Liver (tissue), 8 donors: ENCODE measurements at regions not wholly inside any gene's neighbourhood (a gene's known extent, or its start where the extent isn't known, plus 50 kb on each side); places are given as distances from the start of the nearest gene placed in this dataset.

Experiments
- DNase-seq: peaks from one replicate; pipeline ENCODE4 v3.0.0-alpha.2; 2017; ENCODE audit warnings: low spot score
- H3K27ac ChIP-seq, 2 donors: one replicate each; pipeline ENCODE4 v1.7.0; 2013; ENCODE audit warnings: inconsistent platforms in 2 of 2, low read length in 2 of 2, control low read depth in 1 of 2, low read depth in 1 of 2, mild to moderate bottlenecking in 1 of 2
- H3K27me3 ChIP-seq, 4 donors: one replicate each; pipeline versions ENCODE4 v1.6.1 to v1.7.0; 2013; ENCODE audit warnings: low read length in 3 of 4, inconsistent platforms in 1 of 4, mild to moderate bottlenecking in 1 of 4, moderate library complexity in 1 of 4; ENCODE audit not compliant: control insufficient read depth in 4 of 4, insufficient read depth in 4 of 4
- H3K36me3 ChIP-seq, 4 donors: one replicate each; pipeline versions ENCODE4 v1.6.1 to v1.7.0; 2013; ENCODE audit warnings: low read length in 3 of 4, mild to moderate bottlenecking in 3 of 4, low read depth in 1 of 4, moderate library complexity in 1 of 4; ENCODE audit not compliant: control insufficient read depth in 4 of 4, insufficient read depth in 3 of 4
- H3K4me1 ChIP-seq, 4 donors: one replicate each; pipeline versions ENCODE4 v1.6.1 to v1.7.0; 2013; ENCODE audit warnings: low read length in 3 of 4, mild to moderate bottlenecking in 3 of 4, moderate library complexity in 1 of 4; ENCODE audit not compliant: control insufficient read depth in 4 of 4, insufficient read depth in 4 of 4
- H3K4me3 ChIP-seq, 3 donors: one replicate each; pipeline versions ENCODE4 v1.6.1 to v1.7.0; 2013; ENCODE audit warnings: low read length in 3 of 3, control low read depth in 1 of 3, low read depth in 1 of 3, mild to moderate bottlenecking in 1 of 3
- H3K9ac ChIP-seq, 2 donors: one replicate each; pipeline ENCODE4 v1.7.0; 2013; ENCODE audit warnings: low read length in 2 of 2, mild to moderate bottlenecking in 2 of 2, moderate library complexity in 2 of 2, control low read depth in 1 of 2, low read depth in 1 of 2
- H3K9me3 ChIP-seq, 4 donors: one replicate each; pipeline versions ENCODE4 v1.6.1 to v1.7.0; 2013; ENCODE audit warnings: low read length in 3 of 4; ENCODE audit not compliant: control insufficient read depth in 4 of 4
- ATF3 ChIP-seq: IDR thresholded peaks from 2 replicates; pipeline ENCODE4 v1.6.1; 2016; ENCODE audit warnings: antibody characterized with exemption
- CTCF ChIP-seq: fragments of 150-350 bp; IDR thresholded peaks from 2 replicates; pipeline ENCODE4 v1.5.1; 2017; ENCODE audit warnings: improper control_type of control experiment, low read depth, low read length; ENCODE audit not compliant: missing input control
- EGR1 ChIP-seq, 2 donors: IDR thresholded peaks; 2 replicates each; pipeline ENCODE4 v1.6.1; 2016 to 2018; ENCODE audit warnings: antibody characterized with exemption in 2 of 2, low read depth in 2 of 2
- FOXA1 ChIP-seq: IDR thresholded peaks from 2 replicates; pipeline ENCODE4 v1.6.1; 2016; ENCODE audit warnings: antibody characterized with exemption
- FOXA2 ChIP-seq: IDR thresholded peaks from 2 replicates; pipeline ENCODE4 v1.6.1; 2016; ENCODE audit warnings: antibody characterized with exemption
- GABPA ChIP-seq, 2 donors: IDR thresholded peaks in 1 of 2; conservative IDR thresholded peaks in 1 of 2; 2 replicates each; pipeline ENCODE4 v1.6.1; 2016; ENCODE audit warnings: antibody characterized with exemption in 2 of 2, mild to moderate bottlenecking in 1 of 2, moderate library complexity in 1 of 2
- HNF4A ChIP-seq, 2 donors: conservative IDR thresholded peaks; 2 replicates each; pipeline ENCODE4 v1.6.1; 2016; ENCODE audit warnings: antibody characterized with exemption in 2 of 2, mild to moderate bottlenecking in 2 of 2
- HNF4G ChIP-seq: IDR thresholded peaks from 2 replicates; pipeline ENCODE4 v1.6.1; 2016; ENCODE audit warnings: antibody characterized with exemption
- JUND ChIP-seq, 2 donors: IDR thresholded peaks; 2 replicates each; pipeline ENCODE4 v1.6.1; 2016; ENCODE audit warnings: antibody characterized with exemption in 2 of 2
- MAX ChIP-seq: IDR thresholded peaks from 2 replicates; pipeline ENCODE4 v1.6.1; 2016; ENCODE audit warnings: antibody characterized with exemption
- NR2F2 ChIP-seq: IDR thresholded peaks from 2 replicates; pipeline ENCODE4 v1.6.1; 2016; ENCODE audit warnings: antibody characterized with exemption
- RAD21 ChIP-seq, 2 donors: IDR thresholded peaks; 2 replicates each; pipeline ENCODE4 v1.6.1; 2016; ENCODE audit warnings: antibody characterized with exemption in 2 of 2, mild to moderate bottlenecking in 2 of 2
- RXRA ChIP-seq, 2 donors: IDR thresholded peaks; 2 replicates each; pipeline ENCODE4 v1.6.1; 2017 to 2018; ENCODE audit warnings: antibody characterized with exemption in 2 of 2, mild to moderate bottlenecking in 1 of 2
- SP1 ChIP-seq: IDR thresholded peaks from 2 replicates; pipeline ENCODE4 v1.6.1; 2018; ENCODE audit warnings: antibody characterized with exemption, mild to moderate bottlenecking
- TAF1 ChIP-seq: conservative IDR thresholded peaks from 2 replicates; pipeline ENCODE4 v1.6.1; 2016; ENCODE audit warnings: antibody characterized with exemption, mild to moderate bottlenecking
- YY1 ChIP-seq: IDR thresholded peaks from 2 replicates; pipeline ENCODE4 v1.6.1; 2016; ENCODE audit warnings: antibody characterized with exemption, mild to moderate bottlenecking
- WGBS: extraction: QIAGEN DNeasy Blood & Tissue Kit; methylation state at CpG from one replicate; pipeline ENCODE4 v1.1.7; 2013; 5-methylcytosine and 5-hydroxymethylcytosine counted together
- TF ChIP-seq, protein P1 (sequence below): IDR thresholded peaks from 2 replicates; pipeline ENCODE4 v1.6.1; 2016; ENCODE audit warnings: antibody characterized with exemption
- TF ChIP-seq, protein P2 (sequence below): IDR thresholded peaks from 2 replicates; pipeline ENCODE4 v1.6.1; 2016; ENCODE audit warnings: antibody characterized with exemption, mild to moderate bottlenecking
- donor health status: healthy.
- donor health status: healthy.
- donor health status: healthy.
- donor health status: healthy.
- donor health status: healthy.

DNA sequence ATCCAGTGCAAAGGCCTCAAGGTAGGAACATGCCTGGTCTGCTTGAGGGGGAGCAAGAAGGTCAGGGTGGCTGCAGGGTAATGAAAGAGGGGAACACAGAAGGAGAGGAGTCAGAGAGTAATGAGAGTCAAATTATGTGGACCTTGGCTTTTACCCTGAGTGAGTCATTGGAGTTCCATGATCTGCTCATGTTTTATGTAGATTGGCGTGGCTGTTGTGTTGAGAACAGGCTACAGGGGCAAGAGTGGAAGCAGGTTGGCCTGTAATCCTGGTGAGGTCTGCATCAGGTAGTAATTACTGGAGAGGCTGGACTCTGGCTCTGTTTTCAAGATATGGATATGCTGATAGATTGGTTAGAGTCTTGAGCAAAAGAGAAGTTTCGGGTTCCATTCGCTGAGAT, 177.7 kb upstream of the NR3C1 start:
- Histone ChIP-seq H3K27ac (no peak overlapping the region), H3K9me3 (no peaks in the 10 kb centered on the region), H3K36me3 (no peaks in the 10 kb centered on the region), H3K9ac (no peak overlapping the region), H3K4me1 (no peaks in the 10 kb centered on the region), H3K4me3 (no peak overlapping the region), H3K27me3 (no peaks in the 10 kb centered on the region)
- TF ChIP-seq SP1 (no peak), GABPA (IDR thresholded peaks at IDR 0.05 in 1 of 2, conservative IDR thresholded peaks at IDR 0.05 in 1 of 2) (no peak), RXRA (IDR thresholded peaks at IDR 0.05) (no peak), HNF4A (conservative IDR thresholded peaks at IDR 0.05) (no peak), JUND (IDR thresholded peaks at IDR 0.05) (no peak), CTCF (no peak), NR2F2 (no peak), FOXA2 (no peak)
- TF ChIP-seq, protein P1, sequence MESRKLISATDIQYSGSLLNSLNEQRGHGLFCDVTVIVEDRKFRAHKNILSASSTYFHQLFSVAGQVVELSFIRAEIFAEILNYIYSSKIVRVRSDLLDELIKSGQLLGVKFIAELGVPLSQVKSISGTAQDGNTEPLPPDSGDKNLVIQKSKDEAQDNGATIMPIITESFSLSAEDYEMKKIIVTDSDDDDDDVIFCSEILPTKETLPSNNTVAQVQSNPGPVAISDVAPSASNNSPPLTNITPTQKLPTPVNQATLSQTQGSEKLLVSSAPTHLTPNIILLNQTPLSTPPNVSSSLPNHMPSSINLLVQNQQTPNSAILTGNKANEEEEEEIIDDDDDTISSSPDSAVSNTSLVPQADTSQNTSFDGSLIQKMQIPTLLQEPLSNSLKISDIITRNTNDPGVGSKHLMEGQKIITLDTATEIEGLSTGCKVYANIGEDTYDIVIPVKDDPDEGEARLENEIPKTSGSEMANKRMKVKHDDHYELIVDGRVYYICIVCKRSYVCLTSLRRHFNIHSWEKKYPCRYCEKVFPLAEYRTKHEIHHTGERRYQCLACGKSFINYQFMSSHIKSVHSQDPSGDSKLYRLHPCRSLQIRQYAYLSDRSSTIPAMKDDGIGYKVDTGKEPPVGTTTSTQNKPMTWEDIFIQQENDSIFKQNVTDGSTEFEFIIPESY = no peak
- DNase-seq = no peak
- 95% methylated on average over 3 of the region's 3 CpGs for WGBS

DNA sequence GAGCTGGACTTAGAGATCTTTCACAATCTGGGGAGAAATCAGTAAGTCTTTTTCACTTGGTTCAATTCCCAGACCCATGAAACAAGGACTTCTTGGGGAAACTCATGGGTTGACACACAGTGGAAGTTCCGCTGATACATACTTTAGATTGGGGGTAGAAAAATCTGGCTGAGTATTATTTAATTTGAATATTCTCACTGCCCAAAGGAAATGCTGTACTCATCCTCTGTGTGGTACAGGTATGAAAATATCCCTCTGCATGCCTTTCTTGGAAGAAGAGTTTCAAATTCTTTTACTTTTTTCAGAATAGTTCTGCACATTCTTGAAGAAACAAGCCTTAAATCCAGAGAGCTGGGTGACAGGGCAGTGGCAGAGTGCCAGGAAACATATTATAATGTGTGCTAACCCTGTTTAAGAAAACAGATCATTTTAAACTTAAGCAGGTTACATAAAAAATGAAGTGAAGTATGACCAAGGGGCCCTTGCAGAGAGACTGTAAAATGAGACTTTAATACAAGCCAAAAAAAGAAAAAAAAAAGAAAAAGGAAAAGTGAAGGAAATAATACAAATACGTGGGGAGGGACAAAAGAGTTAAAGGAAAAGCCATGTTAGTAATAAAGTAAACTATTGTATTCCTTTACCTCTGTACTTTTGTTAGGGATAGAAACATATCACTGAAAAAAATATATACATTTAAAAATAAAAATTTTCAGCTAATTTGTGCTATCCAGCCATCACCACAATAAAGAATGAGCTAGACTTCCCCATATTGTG, 173.4 kb upstream of the NR3C1 start:
- H3K27ac ChIP-seq = no peak overlapping the region
- WGBS = 91% methylated on average over 2 of the region's 2 CpGs
- H3K9ac ChIP-seq = no peak overlapping the region
- DNase-seq = no peak
- H3K4me3 ChIP-seq = no peak overlapping the region
- no peaks in the 10 kb centered on the region for H3K27me3 ChIP-seq
- no peaks in the 10 kb centered on the region for H3K36me3 ChIP-seq
- TF ChIP-seq MAX = no peak
- TF ChIP-seq GABPA (IDR thresholded peaks at IDR 0.05 in 1 of 2, conservative IDR thresholded peaks at IDR 0.05 in 1 of 2) = no peak
- no peak for TF ChIP-seq EGR1 (IDR thresholded peaks at IDR 0.05; ENCODE audit: low read depth in 2 of 2)
- no peak for TF ChIP-seq FOXA1
- TF ChIP-seq RAD21 (IDR thresholded peaks at IDR 0.05) = no peak
- TF ChIP-seq HNF4G = no peak
- no peak for TF ChIP-seq NR2F2
- TF ChIP-seq, protein P2, sequence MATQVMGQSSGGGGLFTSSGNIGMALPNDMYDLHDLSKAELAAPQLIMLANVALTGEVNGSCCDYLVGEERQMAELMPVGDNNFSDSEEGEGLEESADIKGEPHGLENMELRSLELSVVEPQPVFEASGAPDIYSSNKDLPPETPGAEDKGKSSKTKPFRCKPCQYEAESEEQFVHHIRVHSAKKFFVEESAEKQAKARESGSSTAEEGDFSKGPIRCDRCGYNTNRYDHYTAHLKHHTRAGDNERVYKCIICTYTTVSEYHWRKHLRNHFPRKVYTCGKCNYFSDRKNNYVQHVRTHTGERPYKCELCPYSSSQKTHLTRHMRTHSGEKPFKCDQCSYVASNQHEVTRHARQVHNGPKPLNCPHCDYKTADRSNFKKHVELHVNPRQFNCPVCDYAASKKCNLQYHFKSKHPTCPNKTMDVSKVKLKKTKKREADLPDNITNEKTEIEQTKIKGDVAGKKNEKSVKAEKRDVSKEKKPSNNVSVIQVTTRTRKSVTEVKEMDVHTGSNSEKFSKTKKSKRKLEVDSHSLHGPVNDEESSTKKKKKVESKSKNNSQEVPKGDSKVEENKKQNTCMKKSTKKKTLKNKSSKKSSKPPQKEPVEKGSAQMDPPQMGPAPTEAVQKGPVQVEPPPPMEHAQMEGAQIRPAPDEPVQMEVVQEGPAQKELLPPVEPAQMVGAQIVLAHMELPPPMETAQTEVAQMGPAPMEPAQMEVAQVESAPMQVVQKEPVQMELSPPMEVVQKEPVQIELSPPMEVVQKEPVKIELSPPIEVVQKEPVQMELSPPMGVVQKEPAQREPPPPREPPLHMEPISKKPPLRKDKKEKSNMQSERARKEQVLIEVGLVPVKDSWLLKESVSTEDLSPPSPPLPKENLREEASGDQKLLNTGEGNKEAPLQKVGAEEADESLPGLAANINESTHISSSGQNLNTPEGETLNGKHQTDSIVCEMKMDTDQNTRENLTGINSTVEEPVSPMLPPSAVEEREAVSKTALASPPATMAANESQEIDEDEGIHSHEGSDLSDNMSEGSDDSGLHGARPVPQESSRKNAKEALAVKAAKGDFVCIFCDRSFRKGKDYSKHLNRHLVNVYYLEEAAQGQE = no peak
- no peak for TF ChIP-seq TAF1
- TF ChIP-seq, protein P1 = no peak
- no peak for TF ChIP-seq RXRA (IDR thresholded peaks at IDR 0.05)
- no peak for TF ChIP-seq YY1
- TF ChIP-seq HNF4A (conservative IDR thresholded peaks at IDR 0.05) = no peak
- TF ChIP-seq SP1 = no peak
- no peak for TF ChIP-seq ATF3
- no peaks in the 10 kb centered on the region for H3K9me3 ChIP-seq
- no peaks in the 10 kb centered on the region for H3K4me1 ChIP-seq
